H54 (cell line): ENCODE measurements at regions not wholly inside any gene's neighbourhood (a gene's known extent, or its start where the extent isn't known, plus 50 kb on each side); places are given as distances from the start of the nearest gene placed in this dataset.

Experiments
- DNase-seq: peaks from one replicate; pipeline ENCODE4 v3.0.0; 2011; ENCODE audit warnings: low spot score, mixed read lengths; ENCODE audit not compliant: insufficient read length
- FAIRE-seq: peaks from 3 replicates; lab custom pipeline; 2011; peaks lifted over from hg19 to GRCh38; lab: Jason Lieb, UNC
- POLR2A ChIP-seq: IDR thresholded peaks from 2 replicates; pipeline ENCODE4 v1.6.1; 2011; ENCODE audit warnings: low read depth, mild to moderate bottlenecking, low read length

DNA sequence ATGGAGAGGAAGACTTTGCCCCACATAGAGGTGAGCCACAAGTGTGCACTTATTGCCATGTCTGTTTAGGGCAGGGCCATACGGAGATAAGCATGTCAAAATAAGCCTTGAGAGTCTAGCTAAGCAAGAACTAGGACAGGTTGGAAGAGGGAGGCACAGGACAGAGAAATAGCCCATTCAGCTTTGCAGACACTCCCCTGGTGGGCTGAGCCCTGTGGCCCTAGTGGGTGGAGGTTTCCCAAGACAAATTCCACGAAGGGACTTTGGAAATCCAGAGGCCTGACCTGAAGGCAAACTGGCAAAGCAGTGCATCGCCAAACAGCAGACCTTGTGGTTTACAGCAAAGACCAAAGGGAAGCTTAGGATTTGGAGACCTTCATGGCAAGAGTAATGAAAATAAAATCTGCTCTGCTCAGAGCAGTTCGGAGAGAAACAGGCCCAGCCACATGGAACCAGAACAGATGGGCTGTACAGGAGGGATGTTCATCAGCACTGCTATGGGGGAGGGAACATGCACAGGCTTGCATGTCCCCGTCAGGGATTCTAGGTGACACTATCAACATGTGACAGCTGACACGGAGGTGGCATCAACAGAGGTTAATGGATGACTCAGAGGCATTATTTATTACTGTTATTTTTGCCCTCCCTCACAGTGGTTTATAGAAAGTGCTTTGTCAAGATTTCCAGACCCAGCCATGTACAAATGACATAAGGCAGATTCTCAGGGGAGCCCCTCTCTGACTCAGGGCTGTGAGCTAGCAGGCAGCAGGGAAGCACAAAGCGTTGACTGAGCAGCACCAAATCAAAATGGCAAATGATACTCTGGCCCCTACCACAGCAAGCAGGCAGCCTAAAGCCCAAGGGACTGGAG, 90.1 kb upstream of the IRF2BP2 start:
- FAIRE-seq (no peak), DNase-seq (peak; percentile 55)
- no peak for TF ChIP-seq POLR2A

DNA sequence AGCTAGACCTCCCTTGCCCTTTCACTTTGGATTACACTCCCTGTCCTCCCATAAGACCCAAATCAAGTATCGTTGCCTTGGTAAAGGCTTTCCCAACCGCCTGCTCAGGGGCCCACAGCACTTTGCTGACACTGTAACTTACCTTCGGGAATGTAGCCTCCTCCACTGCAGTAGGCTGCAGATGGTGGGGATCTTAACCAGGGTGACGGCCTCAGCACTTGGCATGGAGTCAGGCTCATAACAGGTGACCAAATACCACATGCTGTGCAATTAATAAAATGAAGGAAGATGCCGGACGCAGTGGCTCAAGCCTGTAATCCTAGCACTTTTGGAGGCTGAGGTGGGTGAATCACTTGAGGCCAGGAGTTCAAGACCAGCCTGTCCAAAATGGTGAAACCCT, 88.7 kb upstream of the IRF2BP2 start:
- DNase-seq (no peak), FAIRE-seq (no peak)
- no peak for TF ChIP-seq POLR2A

DNA sequence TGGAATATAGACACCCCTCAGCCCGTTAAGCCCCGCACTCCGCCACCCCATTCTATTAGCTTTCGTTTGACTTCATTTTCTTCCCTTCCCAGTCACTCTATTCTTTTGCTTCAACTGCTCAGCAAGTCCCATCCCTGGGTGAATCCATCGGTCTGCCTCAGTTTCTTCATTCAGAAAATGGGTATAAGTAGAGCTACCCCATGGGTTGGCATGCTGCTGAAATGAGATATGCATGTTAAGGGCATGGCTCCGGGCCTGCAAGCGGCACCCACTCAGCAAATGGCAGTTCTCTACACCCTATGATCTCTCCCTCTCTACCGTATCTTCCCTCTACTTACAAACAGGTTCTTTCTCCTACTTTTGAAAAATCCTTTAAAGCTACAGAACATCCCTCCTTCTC, 87.8 kb upstream of the IRF2BP2 start:
- FAIRE-seq (no peak), DNase-seq (no peak)
- TF ChIP-seq POLR2A: no peak

DNA sequence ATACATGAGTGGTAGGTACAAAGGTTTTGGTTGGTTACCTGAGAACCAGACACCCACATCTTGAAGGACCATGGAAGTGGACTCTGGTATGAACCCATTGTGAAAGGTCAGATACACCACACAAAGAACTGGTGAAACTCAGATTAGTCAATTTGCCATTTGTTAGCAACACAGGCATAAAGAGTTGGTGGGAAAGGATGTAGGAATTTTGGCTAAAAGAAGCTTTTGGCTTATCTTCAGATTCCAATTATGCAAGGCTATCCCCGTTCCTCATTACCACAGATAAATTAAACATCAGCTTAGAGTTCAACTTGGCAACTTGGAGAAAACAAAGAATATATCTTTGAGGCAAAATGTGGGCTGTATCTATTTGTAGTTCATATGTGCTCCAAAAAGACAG, 87.0 kb upstream of the IRF2BP2 start:
- FAIRE-seq (no peak), DNase-seq (no peak)
- TF ChIP-seq POLR2A: no peak

DNA sequence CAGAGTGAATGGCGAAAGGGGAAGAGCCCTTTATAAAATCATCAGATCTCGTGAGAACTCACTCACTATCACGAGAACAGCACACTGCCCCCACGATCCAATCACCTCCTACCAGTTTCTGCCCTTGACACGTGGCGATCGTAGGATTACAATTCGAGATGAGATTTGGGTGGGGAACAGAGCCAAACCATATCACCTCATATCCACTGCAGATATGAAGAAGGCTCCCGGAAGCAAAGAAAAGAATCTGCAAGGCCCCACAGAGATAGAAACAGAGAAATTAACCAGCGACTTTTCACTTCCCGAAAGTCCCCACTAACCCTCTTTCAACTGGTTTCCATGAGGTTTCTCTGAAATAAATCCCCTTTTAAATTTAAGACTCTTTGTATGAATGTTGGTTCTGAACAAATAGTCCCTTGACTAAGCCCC, 86.2 kb upstream of the IRF2BP2 start:
- FAIRE-seq: no peak
- TF ChIP-seq POLR2A: no peak
- DNase-seq: no peak

DNA sequence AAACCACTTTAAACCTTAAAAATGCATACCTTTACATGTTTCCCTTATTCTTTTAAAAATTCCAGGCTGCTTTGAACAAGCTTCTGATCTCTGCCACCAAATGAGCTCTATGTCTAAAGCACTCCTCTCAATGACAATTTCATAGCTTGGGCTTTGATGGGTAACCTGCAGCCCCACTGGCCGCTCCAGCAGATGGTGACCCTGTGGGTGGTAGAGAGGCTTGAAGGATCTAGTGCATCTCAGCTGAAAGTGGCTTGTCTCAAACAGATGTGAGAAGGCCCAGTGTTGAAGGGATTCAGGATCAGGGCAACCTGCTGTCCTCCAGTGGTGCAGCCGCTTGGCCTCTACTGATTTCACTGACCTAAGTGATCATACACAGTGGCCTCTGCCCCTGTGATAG, 84.7 kb upstream of the IRF2BP2 start:
- DNase-seq: no peak
- FAIRE-seq: no peak
- no peak for TF ChIP-seq POLR2A

DNA sequence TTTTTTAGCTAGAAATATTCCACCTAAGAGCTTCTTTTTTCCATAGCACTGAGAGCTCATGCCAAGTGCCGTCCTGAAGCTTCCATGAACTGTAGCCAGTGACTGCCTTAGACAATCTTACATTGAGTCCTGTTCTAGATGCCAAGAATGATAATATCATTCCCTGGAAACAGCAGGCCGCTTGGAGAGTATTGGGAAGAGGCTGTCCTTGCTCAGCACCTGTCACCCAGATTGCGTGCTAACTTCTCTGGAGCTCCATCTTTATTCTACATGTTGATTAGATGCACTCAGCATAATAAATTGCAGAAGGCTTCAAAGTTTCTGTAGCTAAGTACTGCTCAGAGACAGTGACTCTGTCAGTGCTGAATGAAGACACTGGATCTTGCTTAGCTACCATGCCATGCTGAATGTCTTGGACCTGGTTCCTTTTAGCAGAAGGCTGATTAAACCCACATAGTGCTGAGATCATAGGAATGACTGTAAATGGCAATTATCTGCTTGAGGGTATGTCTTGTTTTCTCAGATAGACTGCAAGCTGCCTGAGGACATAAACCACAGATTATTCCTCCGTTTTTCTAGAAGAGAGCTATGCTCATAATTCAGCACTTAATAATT, 83.1 kb upstream of the IRF2BP2 start:
- TF ChIP-seq POLR2A: no peak
- DNase-seq: no peak
- FAIRE-seq: no peak

DNA sequence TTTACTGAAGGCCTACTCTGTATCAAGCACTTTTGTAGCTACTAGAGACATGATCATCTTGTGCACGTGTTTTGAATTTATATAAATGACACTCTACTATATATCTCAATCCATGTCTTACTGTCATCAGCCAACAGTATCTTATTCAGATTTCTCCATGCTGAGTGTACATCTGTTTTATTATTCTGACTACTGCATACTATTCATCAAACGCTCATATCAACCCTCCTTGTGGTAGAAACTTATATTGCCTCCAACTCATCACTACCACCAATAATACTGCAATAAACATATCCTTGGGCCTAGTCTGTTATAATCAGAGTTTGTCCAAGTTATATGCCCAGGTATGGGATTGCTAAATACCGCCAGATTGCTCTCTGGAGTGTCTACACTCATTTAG, 81.6 kb upstream of the IRF2BP2 start:
- DNase-seq (peak; percentile 32), FAIRE-seq (no peak)
- no peak for TF ChIP-seq POLR2A

DNA sequence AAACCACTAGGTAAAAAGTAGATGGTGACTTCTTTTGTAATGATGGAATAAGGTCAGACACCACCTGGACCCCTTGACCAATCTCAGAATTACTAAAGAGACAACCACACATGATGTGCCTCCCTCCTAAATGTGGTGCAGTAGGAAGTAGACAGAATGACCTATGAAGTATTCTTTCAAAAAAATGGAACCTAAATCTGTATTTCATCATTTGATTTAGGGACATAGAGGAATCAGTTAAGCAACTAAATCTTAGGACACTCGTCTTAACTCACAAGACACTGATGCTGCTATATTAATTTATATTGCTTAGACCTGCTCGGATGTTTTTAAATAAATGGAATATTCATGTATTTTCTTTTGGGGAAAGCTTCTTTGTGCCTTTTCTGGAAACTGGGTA, 80.9 kb upstream of the IRF2BP2 start:
- FAIRE-seq (no peak), DNase-seq (no peak)
- TF ChIP-seq POLR2A: no peak

DNA sequence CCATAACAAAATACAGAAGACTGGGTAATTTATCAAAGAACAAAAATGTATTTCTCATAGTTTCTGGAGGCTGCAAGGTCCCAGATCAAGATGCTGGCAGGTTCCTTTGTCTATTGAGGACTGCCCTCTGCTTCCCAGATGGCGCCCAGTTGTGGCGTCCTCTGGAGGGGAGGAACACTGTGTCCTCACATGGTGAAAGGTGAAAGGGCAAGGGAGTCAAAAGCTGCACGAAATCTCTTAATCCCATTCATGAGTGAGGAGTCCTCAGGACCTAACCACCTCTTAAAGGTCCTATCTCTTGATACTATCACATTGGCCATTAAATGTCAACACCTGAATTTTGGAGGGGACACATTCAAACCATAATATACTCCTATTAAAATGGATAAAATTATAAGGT, 79.3 kb upstream of the IRF2BP2 start:
- FAIRE-seq (no peak), DNase-seq (no peak)
- TF ChIP-seq POLR2A: no peak

DNA sequence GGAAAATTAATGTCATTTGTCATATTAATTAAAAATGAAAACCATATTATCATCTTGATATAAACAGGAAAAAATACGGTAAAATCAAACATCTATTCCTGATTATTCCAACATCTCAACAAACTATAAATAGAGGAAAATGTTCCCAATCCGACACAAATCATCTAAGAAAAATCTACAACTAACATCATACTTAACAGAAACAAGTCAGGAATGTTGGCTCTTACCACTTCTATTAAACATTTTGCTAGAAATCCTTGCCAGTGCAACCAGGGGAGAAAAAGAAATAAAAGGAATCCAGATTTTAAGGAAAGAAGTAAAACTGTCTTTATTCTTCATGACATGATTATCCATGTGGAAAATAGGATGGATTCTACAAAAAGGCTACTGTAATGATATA, 77.0 kb upstream of the IRF2BP2 start:
- DNase-seq (no peak), FAIRE-seq (no peak)
- no peak for TF ChIP-seq POLR2A

DNA sequence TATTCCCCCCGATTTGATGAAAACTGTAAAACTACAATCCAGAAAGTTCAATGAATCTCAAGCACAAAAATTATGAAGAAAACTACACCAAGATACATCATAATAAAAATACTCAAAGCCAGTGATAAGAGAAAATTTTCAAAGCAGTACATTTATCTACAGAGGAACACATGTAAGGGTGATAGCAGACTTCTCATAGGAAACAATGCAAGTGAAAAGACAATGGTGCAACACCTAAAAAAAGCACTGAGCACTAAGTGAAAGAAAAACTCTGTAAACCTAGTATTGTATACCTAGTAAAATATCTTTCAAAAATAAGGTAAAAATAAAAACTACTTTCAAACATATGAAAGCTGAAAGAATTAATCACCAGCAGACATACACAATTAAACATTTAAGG, 76.1 kb upstream of the IRF2BP2 start:
- FAIRE-seq: no peak
- no peak for DNase-seq
- TF ChIP-seq POLR2A: no peak

DNA sequence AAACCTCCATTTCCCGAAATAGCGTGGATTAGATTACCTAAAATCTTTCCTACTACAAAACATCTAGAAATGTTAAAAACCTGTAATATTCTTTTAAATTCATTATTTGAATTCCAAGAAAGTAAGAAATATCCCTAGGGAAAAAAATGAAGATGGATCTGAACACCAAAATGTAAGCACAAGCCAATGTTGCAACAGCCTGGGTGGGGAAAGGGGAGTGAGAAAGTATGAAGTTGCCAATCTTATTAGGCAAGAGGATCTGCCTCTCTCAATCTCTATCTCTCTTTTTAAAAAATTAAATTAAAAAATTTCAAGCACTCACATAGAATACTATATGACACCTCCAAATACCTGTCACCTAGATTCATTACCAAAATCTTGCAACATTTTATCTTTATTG, 74.9 kb upstream of the IRF2BP2 start:
- no peak for TF ChIP-seq POLR2A
- no peak for FAIRE-seq
- DNase-seq: no peak

DNA sequence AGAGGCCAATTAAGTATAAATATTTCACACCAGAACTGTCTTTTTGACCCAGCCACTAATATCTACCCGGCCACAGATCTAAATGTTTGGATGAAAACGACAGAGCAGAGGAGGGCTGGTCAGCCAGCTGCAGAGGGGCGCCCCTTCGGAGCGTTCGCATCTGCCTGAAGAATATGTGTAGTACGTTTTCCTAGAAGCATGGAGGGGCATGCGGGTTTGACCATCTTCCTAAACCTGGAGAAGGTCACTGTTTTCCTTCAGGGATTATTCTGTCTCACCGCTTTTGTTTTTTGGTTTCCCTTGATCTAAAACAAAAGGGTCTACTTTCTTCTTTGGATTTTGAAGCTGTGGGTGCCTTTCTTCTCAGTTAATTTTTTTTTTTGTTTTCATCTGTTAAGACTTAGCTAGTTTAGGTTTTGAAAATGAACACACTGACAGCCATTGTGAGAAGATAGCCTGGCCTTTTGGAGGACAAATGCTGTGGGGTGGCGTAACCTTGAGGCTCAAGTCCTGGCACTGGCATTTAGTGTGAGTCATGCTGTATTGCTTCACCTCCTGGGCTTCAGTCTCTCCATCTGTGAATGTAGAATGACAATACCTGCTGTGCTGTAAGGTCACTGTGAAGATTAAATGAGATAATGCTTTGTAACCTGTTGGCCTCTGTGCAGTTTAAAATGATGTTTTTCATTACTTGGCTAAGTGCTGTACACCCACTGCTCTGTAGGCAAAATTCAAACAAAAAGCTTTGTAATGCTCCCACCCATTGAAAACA, 74.1 kb upstream of the IRF2BP2 start:
- TF ChIP-seq POLR2A: no peak
- peak; percentile 97 for FAIRE-seq
- peak; percentile 58 for DNase-seq
